H4 (cell line): ENCODE measurements at regions not wholly inside any gene's neighbourhood (a gene's known extent, or its start where the extent isn't known, plus 50 kb on each side); places are given as distances from the start of the nearest gene placed in this dataset.

Source experiments
- DNase-seq: peaks from one replicate; pipeline ENCODE4 v3.0.0-alpha.2; 2015; ENCODE audit warnings: low spot score

DNA sequence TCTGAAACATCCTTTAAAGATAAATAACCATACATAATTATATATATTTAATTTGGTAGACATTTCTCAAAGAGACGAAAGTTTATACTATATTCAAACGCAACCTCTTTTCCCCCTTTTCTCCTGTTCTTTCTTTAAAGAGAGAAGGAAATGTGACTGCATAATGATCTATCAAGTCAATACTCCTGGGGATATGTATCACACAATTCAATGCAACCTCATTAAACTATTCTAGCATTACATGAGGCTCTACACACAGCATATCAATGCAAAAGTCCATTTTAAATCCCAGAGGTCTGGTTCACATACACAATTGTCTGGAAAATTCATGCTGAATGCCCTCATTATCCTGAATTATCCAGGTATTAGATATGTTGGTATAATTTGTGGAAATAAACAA is 330.7 kb downstream of the LMX1A start:
- no peak for DNase-seq

GRCh38 chr1:165014753-165015152 is 341.8 kb downstream of the LMX1A start:
- DNase-seq: no peak

- DNase-seq: no peak
These were observed 344.5 kb downstream of the LMX1A start for GRCh38 chr1:165011991-165012531.

GRCh38 chr1:165011186-165011585 is 345.3 kb downstream of the LMX1A start:
- no peak for DNase-seq

DNA sequence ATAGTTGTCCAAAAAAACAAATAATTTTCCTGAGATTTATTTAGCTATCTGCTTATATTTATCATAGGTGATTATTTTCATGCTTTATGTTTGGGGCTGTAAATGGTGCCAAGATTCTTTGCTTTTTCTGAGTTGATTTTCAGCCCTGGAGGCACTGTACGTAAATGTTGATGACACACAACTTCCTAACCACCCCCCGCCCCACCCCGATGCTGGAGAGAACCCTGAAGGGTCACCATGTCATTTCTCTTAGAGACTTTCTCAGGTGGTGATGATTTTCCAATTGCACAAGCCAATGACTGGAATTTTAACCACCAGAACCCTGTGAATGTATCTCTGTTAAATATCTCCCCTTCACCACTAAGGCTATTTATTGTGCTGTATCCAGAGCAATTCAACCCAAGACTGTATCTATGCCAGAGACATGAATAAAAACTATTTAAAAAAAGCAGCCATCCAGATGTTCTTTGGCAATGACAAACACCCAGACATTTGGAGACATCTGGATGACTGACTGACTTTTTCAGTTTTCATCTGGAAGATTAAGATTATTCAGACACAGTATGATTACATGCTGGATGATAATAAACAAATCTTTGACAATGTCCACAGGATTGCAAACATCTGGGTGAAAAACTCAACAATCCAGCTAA is 346.0 kb downstream of the LMX1A start:
- DNase-seq: no peak

DNA sequence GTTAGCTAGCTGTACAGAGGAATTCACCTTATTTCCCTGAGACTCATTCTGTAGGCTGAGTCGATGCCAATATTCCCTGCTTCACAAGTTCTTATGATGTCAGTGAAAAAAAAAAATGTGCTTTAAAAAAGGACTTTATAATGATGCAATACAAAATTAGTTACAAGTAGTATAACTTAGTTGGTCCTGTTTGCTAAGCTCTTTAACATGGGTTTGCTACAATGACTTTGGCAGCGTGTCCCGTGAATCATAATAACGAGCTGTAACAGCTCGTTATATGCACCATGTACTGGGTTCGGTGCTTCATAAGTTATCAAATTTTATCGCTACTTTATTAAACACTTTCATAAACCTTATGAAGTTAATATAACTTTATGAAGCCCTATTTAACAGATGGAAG is 349.7 kb downstream of the LMX1A start:
- DNase-seq: no peak

GRCh38 chr1:164999146-164999545 is 357.4 kb downstream of the LMX1A start:
- DNase-seq: no peak

GRCh38 chr1:164991763-164992314 is 364.7 kb downstream of the LMX1A start:
- no peak for DNase-seq

DNA sequence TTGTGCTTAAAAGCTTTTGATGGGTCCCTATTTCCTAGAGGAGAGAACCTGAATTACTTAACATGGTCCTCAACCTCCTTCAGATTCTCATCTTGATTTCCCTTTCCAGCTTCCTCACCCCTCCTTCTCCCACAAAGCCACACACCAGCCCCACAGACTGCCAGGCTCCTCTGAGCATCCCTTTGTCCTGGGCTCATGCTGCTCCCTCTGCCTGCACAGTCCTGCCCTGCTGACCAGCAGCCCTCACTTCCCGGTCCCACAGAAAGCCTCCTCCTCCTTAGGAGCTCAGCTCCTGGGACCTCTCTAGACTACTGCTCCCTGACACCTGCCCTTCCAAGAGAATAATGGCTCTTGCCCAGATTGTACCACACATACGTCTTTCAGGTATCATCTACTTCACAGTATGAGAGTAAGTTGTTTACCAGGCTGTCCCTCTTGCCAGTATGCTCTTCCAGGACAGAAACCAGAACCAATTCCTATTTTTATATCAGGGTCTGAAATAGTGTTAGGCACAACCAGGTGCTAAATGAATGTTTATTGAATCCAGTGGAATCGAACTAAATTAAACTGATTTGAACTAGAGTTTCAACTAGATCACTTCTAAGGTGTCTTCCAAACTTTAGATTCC is 373.4 kb downstream of the LMX1A start:
- no peak for DNase-seq

DNA sequence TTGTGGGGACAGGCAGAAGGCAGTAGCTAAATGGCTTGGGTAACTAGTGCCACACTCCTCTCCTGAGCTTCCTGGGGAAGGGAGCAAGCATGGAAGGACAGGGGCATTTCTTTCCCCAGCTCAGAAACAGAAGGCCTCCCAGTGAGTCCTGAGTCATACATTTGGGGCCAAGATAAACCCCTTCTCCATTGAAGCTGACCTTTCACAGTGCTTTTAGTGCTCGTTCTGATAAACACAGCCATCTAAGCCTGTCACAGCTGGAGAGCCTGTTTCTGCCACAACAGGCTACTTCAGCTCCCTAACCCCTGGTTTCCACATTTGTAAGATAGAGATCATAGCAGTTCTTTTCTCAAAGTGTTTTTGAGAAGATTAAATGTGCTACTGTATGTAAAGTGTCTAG is 374.0 kb downstream of the LMX1A start:
- DNase-seq: no peak

DNA sequence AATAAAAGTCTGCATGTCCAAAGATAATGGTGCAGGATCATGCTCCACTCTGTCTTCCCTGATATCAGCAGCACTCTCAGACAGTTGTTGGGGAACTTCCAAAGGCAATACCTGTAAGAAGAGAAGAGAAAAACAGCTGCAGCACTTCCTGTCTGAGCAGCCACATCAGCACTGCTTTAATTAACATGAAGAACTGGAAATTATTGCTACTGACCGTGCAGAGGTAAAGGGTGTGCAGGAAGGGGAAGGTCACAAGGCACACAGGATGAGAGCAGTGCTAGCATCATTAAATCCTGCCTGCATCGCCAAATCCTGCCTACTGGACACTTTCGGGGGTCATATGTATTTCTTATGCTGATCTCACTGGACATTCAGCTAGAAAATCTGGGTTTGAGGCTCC is 379.0 kb downstream of the LMX1A start:
- no peak for DNase-seq

GRCh38 chr1:164971921-164972415 is 384.5 kb downstream of the LMX1A start:
- no peak for DNase-seq

DNA sequence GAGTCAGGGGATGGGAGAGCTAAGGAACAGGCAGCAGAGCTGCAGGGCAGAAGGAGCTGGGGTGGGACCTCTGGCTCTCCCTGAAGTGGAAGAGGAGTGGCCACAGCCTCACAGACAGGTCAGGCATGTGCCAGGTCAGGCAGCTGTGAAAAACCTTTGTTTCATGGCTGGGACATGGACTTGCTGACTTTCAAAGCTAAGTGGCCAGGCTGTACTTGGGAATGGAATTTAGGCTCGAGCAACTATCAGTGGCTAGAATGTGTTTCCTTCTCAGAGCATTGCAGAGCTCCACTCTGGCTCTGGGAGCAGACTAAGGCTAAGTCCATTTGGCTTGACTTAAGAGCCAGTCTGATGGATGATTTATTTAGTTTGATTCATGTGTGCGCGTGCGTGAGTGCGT is 385.1 kb downstream of the LMX1A start:
- no peak for DNase-seq

DNA sequence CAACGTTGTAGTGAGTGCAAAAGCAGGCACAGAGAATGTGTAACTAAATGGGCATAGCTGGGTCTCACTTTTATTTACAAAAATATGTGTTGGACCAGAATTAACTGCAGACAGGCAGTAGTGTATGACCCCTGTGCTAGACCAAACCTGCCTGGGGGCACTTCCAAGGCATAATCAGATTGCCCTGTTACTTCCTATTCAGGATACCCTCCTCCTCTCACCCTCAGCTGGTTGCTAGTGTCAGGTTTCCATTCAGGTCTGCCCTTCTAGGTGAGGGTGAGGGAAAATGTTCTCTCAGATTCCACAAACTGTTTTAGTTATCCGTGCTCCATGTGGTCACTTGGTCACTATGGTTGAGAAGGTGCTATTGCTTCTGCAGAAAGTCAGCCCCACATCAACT is 387.3 kb downstream of the LMX1A start:
- no peak for DNase-seq

DNA sequence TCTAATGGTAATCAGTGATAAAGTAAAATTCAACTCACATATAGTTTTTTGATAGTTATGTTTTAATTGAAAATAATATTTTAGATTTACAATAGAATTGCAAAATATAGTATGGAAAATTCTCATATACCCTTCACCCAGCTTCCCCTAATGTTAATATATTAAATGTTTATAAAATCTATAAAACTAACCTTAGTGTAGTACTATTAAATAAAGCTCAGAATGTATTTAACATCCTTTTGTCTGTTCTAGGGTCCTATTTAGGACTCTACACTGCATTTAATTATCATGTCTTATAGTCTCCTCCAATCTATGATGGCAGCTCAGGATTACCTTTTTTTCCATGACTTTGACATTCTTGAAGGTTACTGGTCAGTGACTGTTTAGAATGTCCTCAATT is 389.2 kb downstream of the LMX1A start:
- no peak for DNase-seq

- no peak for DNase-seq
These were observed 394.8 kb downstream of the LMX1A start for GRCh38 chr1:164961715-164962114.

DNA sequence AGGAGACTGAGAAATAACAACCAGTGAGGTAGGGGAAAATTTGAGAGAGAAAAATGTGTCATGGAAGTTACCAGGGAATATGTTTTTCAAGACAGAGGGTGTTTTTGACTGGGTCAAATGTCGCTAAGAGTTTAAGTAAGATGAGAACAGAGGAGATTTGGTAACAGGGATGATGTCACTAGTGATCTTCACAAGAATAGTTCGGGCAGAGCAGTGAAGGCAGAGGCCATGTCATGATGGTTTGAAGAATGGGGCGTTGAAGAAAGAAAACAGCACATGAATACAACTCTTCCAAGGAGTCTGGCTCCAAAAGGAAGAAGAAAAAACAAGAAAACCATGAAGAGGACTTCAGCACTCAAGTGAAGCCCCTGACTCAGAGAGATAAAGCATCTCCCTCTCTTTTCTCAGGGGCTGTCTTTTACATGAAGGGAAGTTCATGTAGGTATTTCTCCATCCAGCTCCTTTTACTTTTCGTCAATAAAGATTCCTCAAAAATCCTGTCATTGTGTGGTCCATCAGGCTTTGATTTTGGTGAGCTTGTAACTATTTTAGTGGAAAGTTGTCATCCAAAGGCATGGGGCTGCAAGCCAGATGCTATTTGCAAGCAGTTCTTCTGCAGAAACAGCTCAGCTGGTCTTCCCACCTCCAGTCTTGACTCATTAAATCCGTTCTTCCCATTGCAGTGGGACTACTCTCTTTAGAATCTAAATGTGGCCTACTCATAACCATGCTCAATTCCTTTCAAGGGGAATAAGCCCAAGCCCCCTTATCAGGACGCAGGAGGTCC is 397.3 kb downstream of the LMX1A start:
- DNase-seq: no peak

DNA sequence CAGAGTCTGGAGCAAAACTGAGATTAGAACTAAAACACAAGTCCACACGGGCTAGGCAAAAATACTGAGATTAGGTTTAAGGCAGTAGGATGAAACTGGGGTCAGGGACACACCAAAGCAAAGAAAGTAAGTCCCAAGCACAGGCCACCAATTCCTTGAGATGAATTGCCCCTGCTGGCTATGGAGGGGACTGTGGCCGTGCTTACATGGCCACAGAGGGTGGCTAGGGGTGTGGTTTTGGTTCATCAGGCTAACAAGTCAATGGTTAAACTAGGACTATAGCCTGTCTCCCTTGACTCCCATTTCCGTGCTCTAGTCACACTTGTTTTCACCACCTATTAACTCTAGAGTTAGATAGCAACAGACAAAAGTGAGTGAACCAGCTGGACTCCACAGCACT is 394.8 kb downstream of the PBX1 start:
- DNase-seq: no peak

DNA sequence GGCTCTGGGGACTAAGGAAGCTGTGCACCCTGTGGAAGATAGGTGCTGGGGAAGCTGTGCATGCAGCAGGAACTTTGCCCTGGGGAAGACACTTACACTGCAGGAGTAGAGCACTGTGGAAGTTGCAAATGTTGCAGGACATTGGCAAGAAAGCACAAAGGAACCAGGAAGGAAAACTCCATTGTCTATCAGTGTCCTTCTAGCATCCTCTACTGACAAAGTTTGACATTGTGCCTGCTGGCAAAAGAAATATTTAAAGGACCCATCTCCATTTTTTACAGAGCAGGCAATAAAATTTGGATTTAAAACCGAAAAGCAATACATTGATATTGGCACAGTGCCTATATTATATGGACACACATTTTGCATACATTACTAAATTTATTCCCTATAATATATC is 394.1 kb downstream of the PBX1 start:
- DNase-seq: no peak

GRCh38 chr1:164951508-164951907 is 392.5 kb downstream of the PBX1 start:
- DNase-seq: no peak

GRCh38 chr1:164950541-164950986 is 391.6 kb downstream of the PBX1 start:
- DNase-seq: no peak

- DNase-seq: no peak
These were observed 390.9 kb downstream of the PBX1 start for GRCh38 chr1:164949771-164950471.
